ENCODE measurements at regions not wholly inside any gene's neighbourhood (a gene's known extent, or its start where the extent isn't known, plus 50 kb on each side); places are given as distances from the start of the nearest gene placed in this dataset.

- TF ChIP-seq MAX (IDR thresholded peaks at IDR 0.05; ENCODE audit: low read depth, low read length) (no peak), POLR2A (IDR thresholded peaks at IDR 0.05; ENCODE audit: extremely low read depth, insufficient read length) (no peak), MYC (IDR thresholded peaks at IDR 0.05; ENCODE audit: low read depth, low read length) (no peak), CTCF (IDR thresholded peaks at IDR 0.05; ENCODE audit: low read depth, low read length) (no peak)
- DNase-seq (ENCODE audit: low read depth): no peak
Observed at GRCh38 chr6:167445568-167445967, 120.7 kb downstream of the TTLL2 start.

GRCh38 chr6:167446046-167446445, 121.2 kb downstream of the TTLL2 start:
- TF ChIP-seq CTCF (IDR thresholded peaks at IDR 0.05; ENCODE audit: low read depth, low read length) (no peak), POLR2A (IDR thresholded peaks at IDR 0.05; ENCODE audit: extremely low read depth, insufficient read length) (no peak), MYC (IDR thresholded peaks at IDR 0.05; ENCODE audit: low read depth, low read length) (no peak), MAX (IDR thresholded peaks at IDR 0.05; ENCODE audit: low read depth, low read length) (no peak)
- H3K4me3 ChIP-seq (ENCODE audit: low read depth, low read length): no peak overlapping the region
- DNase-seq (ENCODE audit: low read depth): no peak

More at GRCh38 chr6:167445568-167445967, 120.7 kb downstream of the TTLL2 start:
- H3K4me3 ChIP-seq (ENCODE audit: low read depth, low read length): no peak overlapping the region

GRCh38 chr6:167446971-167447370, 122.1 kb downstream of the TTLL2 start:
- TF ChIP-seq MAX (IDR thresholded peaks at IDR 0.05; ENCODE audit: low read depth, low read length) (no peak), CTCF (IDR thresholded peaks at IDR 0.05; ENCODE audit: low read depth, low read length) (no peak)
- no peak for DNase-seq (ENCODE audit: low read depth)
- H3K4me3 ChIP-seq (ENCODE audit: low read depth, low read length): no peak overlapping the region

- H3K4me3 ChIP-seq (ENCODE audit: low read depth, low read length): no peak overlapping the region
- DNase-seq (ENCODE audit: low read depth): no peak
- TF ChIP-seq POLR2A (IDR thresholded peaks at IDR 0.05; ENCODE audit: extremely low read depth, insufficient read length) (no peak), MAX (IDR thresholded peaks at IDR 0.05; ENCODE audit: low read depth, low read length) (no peak), CTCF (IDR thresholded peaks at IDR 0.05; ENCODE audit: low read depth, low read length) (no peak), MYC (IDR thresholded peaks at IDR 0.05; ENCODE audit: low read depth, low read length) (no peak)
Observed at GRCh38 chr6:167448378-167448777, 123.5 kb downstream of the TTLL2 start.

- H3K4me3 ChIP-seq (ENCODE audit: low read depth, low read length): no peak overlapping the region
- no peak for DNase-seq (ENCODE audit: low read depth)
- no peak for TF ChIP-seq MAX (IDR thresholded peaks at IDR 0.05; ENCODE audit: low read depth, low read length)
- no peak for TF ChIP-seq CTCF (IDR thresholded peaks at IDR 0.05; ENCODE audit: low read depth, low read length)
- no peak for TF ChIP-seq POLR2A (IDR thresholded peaks at IDR 0.05; ENCODE audit: extremely low read depth, insufficient read length)
- no peak for TF ChIP-seq MYC (IDR thresholded peaks at IDR 0.05; ENCODE audit: low read depth, low read length)
Observed at GRCh38 chr6:167449094-167449861, 124.4 kb downstream of the TTLL2 start.

Data from NB4 (cell line).